A673 (cell line): ENCODE measurements at regions not wholly inside any gene's neighbourhood (a gene's known extent, or its start where the extent isn't known, plus 50 kb on each side); places are given as distances from the start of the nearest gene placed in this dataset.

Source experiments
- BruUV-seq: library from RNA; stranded (reverse); fragments of 400-500 nt; replicated peaks from 2 replicates; lab custom pipeline; 2021; lab: Mats Ljungman, UMichigan
- CTCF ChIA-PET: fragments of 300-600 bp; sonication (Branson Sonifier 250); formaldehyde crosslinking; loops from one replicate; lab custom pipeline; 2022; ENCODE audit warnings: antibody characterized with exemption; lab: Charles Lee
- POLR2A ChIA-PET: fragments of 300-600 bp; sonication (Branson Sonifier 250); formaldehyde crosslinking; loops from one replicate; lab custom pipeline; 2022; ENCODE audit warnings: antibody characterized with exemption; ENCODE audit not compliant: low non-redundant PET; lab: Charles Lee
- DNase-seq: peaks from one replicate; pipeline ENCODE4 v3.0.0-alpha.2; 2015; ENCODE audit warnings: low spot score
- H3K27ac ChIP-seq: fragments of 200-600 bp; sonication (generic); 2 replicates; pipeline ENCODE4 v1.5.1; 2016; ENCODE audit warnings: mixed run types, low read depth, mild to moderate bottlenecking, mixed read lengths, antibody characterized with exemption, low read length; ENCODE audit not compliant: poor library complexity, severe bottlenecking
- H3K27me3 ChIP-seq: fragments of 200-600 bp; sonication (generic); replicated peaks from 2 replicates; pipeline ENCODE4 v1.6.1; 2017; ENCODE audit warnings: mixed run types, low read depth, mild to moderate bottlenecking, mixed read lengths, antibody characterized with exemption, low read length; ENCODE audit not compliant: insufficient read depth, poor library complexity
- H3K36me3 ChIP-seq: fragments of 200-600 bp; sonication (generic); 2 replicates; pipeline ENCODE4 v1.6.1; 2016; ENCODE audit warnings: mixed run types, mild to moderate bottlenecking, mixed read lengths, antibody characterized with exemption, low read length; ENCODE audit not compliant: insufficient read depth, poor library complexity, severe bottlenecking
- H3K4me1 ChIP-seq: fragments of 200-600 bp; sonication (generic); 2 replicates; pipeline ENCODE4 v1.6.1; 2017; ENCODE audit warnings: mixed run types, mild to moderate bottlenecking, mixed read lengths, antibody characterized with exemption, low read length; ENCODE audit not compliant: insufficient read depth, poor library complexity, severe bottlenecking
- H3K4me3 ChIP-seq: fragments of 200-600 bp; sonication (generic); 2 replicates; pipeline ENCODE4 v1.5.1; 2016; ENCODE audit warnings: low read depth, mixed run types, mild to moderate bottlenecking, mixed read lengths, low read length; ENCODE audit not compliant: poor library complexity, severe bottlenecking
- H3K9me3 ChIP-seq: fragments of 200-600 bp; sonication (generic); 2 replicates; pipeline ENCODE4 v1.6.1; 2016; ENCODE audit warnings: mixed run types, low read depth, mild to moderate bottlenecking, mixed read lengths, antibody characterized with exemption, low read length; ENCODE audit not compliant: poor library complexity, severe bottlenecking
- CTCF ChIP-seq: fragments of 300-800, 200-600 bp; sonication (generic); conservative IDR thresholded peaks from 2 replicates; pipeline ENCODE4 v1.5.1; 2017; ENCODE audit warnings: low read depth, mild to moderate bottlenecking, antibody characterized with exemption, low read length, moderate library complexity, mixed read lengths
- EZH2 ChIP-seq: fragments of 200-600 bp; sonication (generic); IDR thresholded peaks from 2 replicates; pipeline ENCODE4 v1.6.1; 2017; ENCODE audit warnings: borderline replicate concordance, low read depth, mild to moderate bottlenecking, mixed read lengths, antibody characterized with exemption, low read length; ENCODE audit not compliant: poor library complexity, severe bottlenecking
- intact Hi-C: fragments of 100-400 bp; cut with micrococcal nuclease; formaldehyde crosslinking; loops from one replicate; pipeline ENCODE4 v1.10.0; 2022; ENCODE audit not compliant: unreplicated experiment

GRCh38 chr11:120057595-120058581 lies 80.0 kb downstream of the TRIM29 start:
- no peaks in the 10 kb centered on the region for H3K9me3 ChIP-seq
- intact Hi-C loops: no loop called here
- H3K4me3 ChIP-seq: no peak overlapping the region
- POLR2A ChIA-PET: no interaction called here
- no peaks in the 10 kb centered on the region for H3K36me3 ChIP-seq
- peaks cover 10% of the 10 kb centered on the region for H3K27me3 ChIP-seq
- no peak for DNase-seq
- CTCF ChIA-PET: no interaction called here
- no TSS peak for BruUV-seq
- H3K4me1 ChIP-seq: no peaks in the 10 kb centered on the region
- no peak overlapping the region for H3K27ac ChIP-seq
- TF ChIP-seq EZH2 (no peak), CTCF (no peak)

GRCh38 chr11:120057028-120057330 lies 80.9 kb downstream of the TRIM29 start:
- no peak for DNase-seq
- no peaks in the 10 kb centered on the region for H3K4me1 ChIP-seq
- H3K27me3 ChIP-seq: peaks cover 14% of the 10 kb centered on the region
- no peak overlapping the region for H3K4me3 ChIP-seq
- TF ChIP-seq CTCF (no peak), EZH2 (no peak)
- BruUV-seq: no TSS peak
- intact Hi-C loops: no loop called here
- ChIA-PET POLR2A (no interaction called here), CTCF (no interaction called here)
- no peak overlapping the region for H3K27ac ChIP-seq
- H3K9me3 ChIP-seq: no peaks in the 10 kb centered on the region
- no peaks in the 10 kb centered on the region for H3K36me3 ChIP-seq

- POLR2A ChIA-PET: no interaction called here
- H3K4me3 ChIP-seq: no peak overlapping the region
- no peaks in the 10 kb centered on the region for H3K9me3 ChIP-seq
- TF ChIP-seq CTCF: no peak
- no peak for TF ChIP-seq EZH2
- intact Hi-C loops: no loop called here
- H3K4me1 ChIP-seq: no peaks in the 10 kb centered on the region
- no peaks in the 10 kb centered on the region for H3K36me3 ChIP-seq
- no TSS peak for BruUV-seq
- H3K27ac ChIP-seq: no peak overlapping the region
- peaks cover 14% of the 10 kb centered on the region for H3K27me3 ChIP-seq
- CTCF ChIA-PET: no interaction called here
- DNase-seq: no peak
These were observed 81.4 kb downstream of the TRIM29 start for GRCh38 chr11:120056301-120057027.
